ENCODE measurements at regions not wholly inside any gene's neighbourhood (a gene's known extent, or its start where the extent isn't known, plus 50 kb on each side); places are given as distances from the start of the nearest gene placed in this dataset.
"Not testable (repeated sequence)": the region's sequence is repeated elsewhere in the genome, so short reads cannot be mapped to it uniquely, and the experiment has no call there.

DNA sequence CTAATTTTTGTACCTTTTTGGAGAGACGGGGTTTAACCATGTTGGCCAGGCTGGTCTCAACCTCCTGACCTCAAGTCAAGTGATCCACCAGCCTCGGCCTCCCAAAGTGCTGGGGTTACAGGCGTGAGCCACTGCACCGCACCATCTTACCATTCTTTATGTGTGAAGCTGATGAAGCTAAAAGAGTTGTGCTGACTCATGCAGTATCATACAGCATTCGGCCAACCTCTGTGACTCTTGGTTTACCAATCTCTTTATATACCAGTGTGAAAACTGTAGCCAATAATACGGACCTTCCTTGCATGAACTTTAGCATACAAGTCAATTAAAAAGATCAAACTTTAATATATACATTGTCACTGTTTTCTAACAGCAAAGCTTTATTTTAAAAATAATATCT is 878.2 kb upstream of the MBL2 start:
- Histone ChIP-seq H2AFZ (ENCODE audit: low read depth, low read length, severe bottlenecking) (no peak overlapping the region), H3K79me2 (ENCODE audit: insufficient read depth, low read length) (no peaks in the 10 kb centered on the region), H3K4me2 (ENCODE audit: low read depth, low read length, poor library complexity, severe bottlenecking) (no peak overlapping the region), H3K27ac (ENCODE audit: low read depth, low read length) (no peak overlapping the region), H3K9me2 (replicated peaks; ENCODE audit: insufficient read depth, low read length) (no peaks in the 10 kb centered on the region), H3F3A (ENCODE audit: insufficient read depth) (no peaks in the 10 kb centered on the region), H3K36me3 (ENCODE audit: low read length) (no peaks in the 10 kb centered on the region), H4K20me1 (ENCODE audit: low read depth, low read length) (no peaks in the 10 kb centered on the region), H3K27me3 (ENCODE audit: low read length) (no peaks in the 10 kb centered on the region), H3K9ac (ENCODE audit: low read length) (no peak overlapping the region), H3K9me3 (ENCODE audit: insufficient read depth, low read length) (no peaks in the 10 kb centered on the region), H3K4me3 (ENCODE audit: insufficient read depth, low read length, poor library complexity, severe bottlenecking) (no peak overlapping the region)
- TF ChIP-seq, protein P1, sequence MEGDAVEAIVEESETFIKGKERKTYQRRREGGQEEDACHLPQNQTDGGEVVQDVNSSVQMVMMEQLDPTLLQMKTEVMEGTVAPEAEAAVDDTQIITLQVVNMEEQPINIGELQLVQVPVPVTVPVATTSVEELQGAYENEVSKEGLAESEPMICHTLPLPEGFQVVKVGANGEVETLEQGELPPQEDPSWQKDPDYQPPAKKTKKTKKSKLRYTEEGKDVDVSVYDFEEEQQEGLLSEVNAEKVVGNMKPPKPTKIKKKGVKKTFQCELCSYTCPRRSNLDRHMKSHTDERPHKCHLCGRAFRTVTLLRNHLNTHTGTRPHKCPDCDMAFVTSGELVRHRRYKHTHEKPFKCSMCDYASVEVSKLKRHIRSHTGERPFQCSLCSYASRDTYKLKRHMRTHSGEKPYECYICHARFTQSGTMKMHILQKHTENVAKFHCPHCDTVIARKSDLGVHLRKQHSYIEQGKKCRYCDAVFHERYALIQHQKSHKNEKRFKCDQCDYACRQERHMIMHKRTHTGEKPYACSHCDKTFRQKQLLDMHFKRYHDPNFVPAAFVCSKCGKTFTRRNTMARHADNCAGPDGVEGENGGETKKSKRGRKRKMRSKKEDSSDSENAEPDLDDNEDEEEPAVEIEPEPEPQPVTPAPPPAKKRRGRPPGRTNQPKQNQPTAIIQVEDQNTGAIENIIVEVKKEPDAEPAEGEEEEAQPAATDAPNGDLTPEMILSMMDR (IDR thresholded peaks at IDR 0.05; ENCODE audit: insufficient read depth, low read length, poor library complexity, severe bottlenecking): no peak

DNA sequence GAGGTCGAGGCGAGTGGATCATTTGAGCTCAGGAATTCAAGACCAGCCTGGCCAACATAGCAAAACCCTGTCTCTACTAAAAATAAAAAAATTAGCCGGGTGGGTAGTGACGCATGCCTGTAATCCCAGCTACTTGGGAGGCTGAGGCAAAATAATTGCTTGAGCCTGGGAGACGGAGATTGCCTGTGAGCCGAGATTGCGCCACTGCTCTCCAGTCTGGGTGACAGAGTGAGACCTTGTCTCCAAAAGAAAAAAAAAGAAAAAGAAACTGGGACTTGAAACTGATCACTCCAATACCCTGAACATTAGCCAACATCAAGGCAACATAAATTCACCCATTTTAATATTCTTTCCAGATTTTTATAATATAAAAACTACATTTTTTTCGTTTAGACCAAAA is 874.6 kb upstream of the MBL2 start:
- H3K27me3 ChIP-seq (ENCODE audit: low read length); H3K79me2 ChIP-seq (ENCODE audit: insufficient read depth, low read length); H3K27ac ChIP-seq (ENCODE audit: low read depth, low read length); H3K9me3 ChIP-seq (ENCODE audit: insufficient read depth, low read length); H2AFZ ChIP-seq (ENCODE audit: low read depth, low read length, severe bottlenecking); H4K20me1 ChIP-seq (ENCODE audit: low read depth, low read length); H3K4me3 ChIP-seq (ENCODE audit: insufficient read depth, low read length, poor library complexity, severe bottlenecking); H3K36me3 ChIP-seq (ENCODE audit: low read length); H3K9me2 ChIP-seq (replicated peaks; ENCODE audit: insufficient read depth, low read length); H3K4me2 ChIP-seq (ENCODE audit: low read depth, low read length, poor library complexity, severe bottlenecking); H3F3A ChIP-seq (ENCODE audit: insufficient read depth); H3K9ac ChIP-seq (ENCODE audit: low read length): not testable (repeated sequence)

DNA sequence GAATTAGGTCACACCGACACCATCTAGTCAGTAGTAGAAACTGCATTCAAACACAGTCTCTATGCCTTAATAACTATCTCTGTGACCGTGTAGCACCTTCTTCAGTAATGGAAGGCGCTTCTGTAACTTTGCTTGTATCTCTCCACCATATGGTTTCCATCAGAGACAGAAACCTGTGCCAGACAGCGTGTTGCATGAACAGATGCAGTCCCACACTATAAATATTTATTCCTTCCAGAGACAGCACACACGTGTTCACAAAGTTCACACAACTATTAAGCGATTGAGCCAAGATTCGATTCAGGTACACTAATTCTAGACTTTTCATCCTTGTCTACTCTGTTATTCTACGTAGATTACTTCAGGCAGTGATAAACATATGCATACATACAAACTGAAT is 873.9 kb upstream of the MBL2 start:
- no peaks in the 10 kb centered on the region for H3K79me2 ChIP-seq (ENCODE audit: insufficient read depth, low read length)
- H3K4me3 ChIP-seq (ENCODE audit: insufficient read depth, low read length, poor library complexity, severe bottlenecking): no peak overlapping the region
- no peak overlapping the region for H2AFZ ChIP-seq (ENCODE audit: low read depth, low read length, severe bottlenecking)
- H3K9ac ChIP-seq (ENCODE audit: low read length): no peak overlapping the region
- no peaks in the 10 kb centered on the region for H4K20me1 ChIP-seq (ENCODE audit: low read depth, low read length)
- H3F3A ChIP-seq (ENCODE audit: insufficient read depth): no peaks in the 10 kb centered on the region
- no peaks in the 10 kb centered on the region for H3K36me3 ChIP-seq (ENCODE audit: low read length)
- no peaks in the 10 kb centered on the region for H3K27me3 ChIP-seq (ENCODE audit: low read length)
- no peaks in the 10 kb centered on the region for H3K9me2 ChIP-seq (replicated peaks; ENCODE audit: insufficient read depth, low read length)
- TF ChIP-seq EZH2phosphoT487 (conservative IDR thresholded peaks at IDR 0.05; ENCODE audit: low read length): no peak
- TF ChIP-seq, protein P1 (IDR thresholded peaks at IDR 0.05; ENCODE audit: insufficient read depth, low read length, poor library complexity, severe bottlenecking): no peak
- no peak overlapping the region for H3K27ac ChIP-seq (ENCODE audit: low read depth, low read length)
- no peaks in the 10 kb centered on the region for H3K9me3 ChIP-seq (ENCODE audit: insufficient read depth, low read length)
- H3K4me2 ChIP-seq (ENCODE audit: low read depth, low read length, poor library complexity, severe bottlenecking): no peak overlapping the region

DNA sequence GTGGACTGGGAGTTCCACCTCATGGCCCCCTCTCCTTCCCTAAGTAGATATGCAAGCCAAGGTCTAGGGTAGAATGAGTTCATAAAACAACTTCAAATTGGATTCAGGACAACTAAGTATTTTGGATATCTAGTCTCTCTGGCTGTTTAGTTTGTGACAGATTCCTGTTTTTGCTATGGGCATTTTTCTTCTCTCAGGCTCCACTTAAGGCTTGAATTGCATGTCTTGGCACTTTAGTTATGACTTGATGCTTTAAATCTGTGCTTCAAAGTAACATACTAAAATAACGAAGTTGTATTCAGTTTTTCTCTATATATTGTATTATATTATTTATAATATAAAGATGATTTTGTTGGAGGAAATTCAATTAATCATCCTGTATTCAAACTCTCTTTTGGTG is 873.4 kb upstream of the MBL2 start:
- Histone ChIP-seq H3K27me3 (ENCODE audit: low read length) (no peaks in the 10 kb centered on the region), H3K9ac (ENCODE audit: low read length) (no peak overlapping the region), H3K79me2 (ENCODE audit: insufficient read depth, low read length) (no peaks in the 10 kb centered on the region), H3K9me2 (replicated peaks; ENCODE audit: insufficient read depth, low read length) (no peaks in the 10 kb centered on the region), H3K9me3 (ENCODE audit: insufficient read depth, low read length) (no peaks in the 10 kb centered on the region), H3F3A (ENCODE audit: insufficient read depth) (no peaks in the 10 kb centered on the region), H4K20me1 (ENCODE audit: low read depth, low read length) (no peaks in the 10 kb centered on the region), H2AFZ (ENCODE audit: low read depth, low read length, severe bottlenecking) (no peak overlapping the region), H3K4me2 (ENCODE audit: low read depth, low read length, poor library complexity, severe bottlenecking) (no peak overlapping the region), H3K4me3 (ENCODE audit: insufficient read depth, low read length, poor library complexity, severe bottlenecking) (no peak overlapping the region), H3K36me3 (ENCODE audit: low read length) (no peaks in the 10 kb centered on the region), H3K27ac (ENCODE audit: low read depth, low read length) (no peak overlapping the region)
- no peak for TF ChIP-seq EZH2phosphoT487 (conservative IDR thresholded peaks at IDR 0.05; ENCODE audit: low read length)
- TF ChIP-seq, protein P1 (IDR thresholded peaks at IDR 0.05; ENCODE audit: insufficient read depth, low read length, poor library complexity, severe bottlenecking): no peak

All from SU-DHL-6 (cell line).